ENCODE measurements at regions not wholly inside any gene's neighbourhood (a gene's known extent, or its start where the extent isn't known, plus 50 kb on each side); places are given as distances from the start of the nearest gene placed in this dataset.

DNA sequence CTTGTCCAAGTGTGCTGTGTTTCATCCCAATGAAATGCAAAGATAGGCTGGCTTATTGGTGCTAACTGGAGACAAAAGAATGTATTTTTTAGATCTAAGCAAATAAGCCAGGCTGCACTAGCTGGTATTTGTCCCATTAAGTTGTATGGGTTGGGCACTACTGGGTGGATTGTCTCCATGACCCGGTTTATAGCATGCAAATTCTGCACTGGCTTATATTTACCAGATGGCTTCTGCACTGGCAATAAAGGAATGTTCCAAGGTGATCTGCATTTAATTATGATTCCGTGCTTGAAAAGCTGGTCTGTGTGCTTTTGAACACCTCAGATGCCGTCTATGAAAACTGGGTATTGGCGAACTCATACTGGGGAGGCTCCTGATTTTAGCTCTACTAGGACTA, 61.4 kb upstream of the MOCS1 start:
- no peaks in the 10 kb centered on the region for H3K27me3 Mint-ChIP-seq (ENCODE audit: insufficient read depth)
- no peak for TF ChIP-seq CTCF (IDR thresholded peaks at IDR 0.05)
- H3K4me1 Mint-ChIP-seq (ENCODE audit: low read depth) = no peaks in the 10 kb centered on the region
- H3K36me3 Mint-ChIP-seq (ENCODE audit: low read depth) = peaks cover 8% of the 10 kb centered on the region
- no peak for DNase-seq
- H3K27ac Mint-ChIP-seq = no peak overlapping the region
- peaks cover 57% of the 10 kb centered on the region for H3K9me3 Mint-ChIP-seq
- no peak overlapping the region for H3K4me3 Mint-ChIP-seq

DNA sequence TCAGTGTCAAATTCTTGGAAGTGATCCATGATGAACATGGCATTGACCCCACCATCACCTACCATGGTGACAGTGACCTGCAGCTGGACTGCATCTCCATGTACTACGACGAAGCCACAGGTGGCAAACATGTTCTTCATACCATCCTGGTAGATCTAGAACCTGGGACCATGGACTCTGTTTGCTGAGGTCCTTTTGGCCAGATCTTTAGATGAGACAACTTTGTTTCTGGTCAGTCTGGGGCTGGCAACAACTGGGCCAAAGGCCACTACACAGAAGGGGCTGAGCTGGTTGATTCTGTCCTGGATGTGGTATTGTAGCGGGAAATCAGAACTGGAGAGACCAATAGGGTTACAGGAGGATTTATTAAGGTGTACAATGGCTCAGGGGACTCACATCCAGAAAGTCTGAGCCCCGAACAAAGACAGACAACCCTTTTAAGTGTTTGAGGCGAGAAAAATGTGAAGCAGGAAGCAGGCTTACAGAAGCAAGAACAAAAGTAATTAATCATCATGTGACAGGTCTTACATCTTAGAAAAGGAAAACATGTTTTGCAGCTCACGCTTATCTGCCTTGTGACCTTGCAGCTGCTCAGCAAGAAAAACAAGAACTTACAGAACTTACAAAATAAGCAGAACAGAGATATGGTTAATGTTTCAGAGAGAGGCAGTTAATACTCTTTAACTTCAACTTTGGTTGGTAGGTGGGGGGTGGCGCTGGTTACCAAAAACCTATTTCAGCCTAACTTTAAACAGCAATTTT, 58.8 kb upstream of the MOCS1 start:
- DNase-seq = no peak
- Mint-ChIP-seq H3K27me3 (ENCODE audit: insufficient read depth) (no peaks in the 10 kb centered on the region; the same call in 1 of the 2 replicates), H3K4me3 (no peak overlapping the region), H3K27ac (no peak overlapping the region), H3K36me3 (ENCODE audit: low read depth) (no peaks in the 10 kb centered on the region), H3K4me1 (ENCODE audit: low read depth) (no peaks in the 10 kb centered on the region), H3K9me3 (peaks cover 31% of the 10 kb centered on the region)
- no peak for TF ChIP-seq CTCF (IDR thresholded peaks at IDR 0.05)
